HCT116 (cell line): ENCODE measurements at regions not wholly inside any gene's neighbourhood (a gene's known extent, or its start where the extent isn't known, plus 50 kb on each side); places are given as distances from the start of the nearest gene placed in this dataset.

Experiments
- ATAC-seq: fragments of 200-7000 bp; cut with Tn5 transposase; 2 replicates; pipeline ENCODE4 v1.9.1; 2020; ENCODE audit warnings: mild to moderate bottlenecking, moderate library complexity
- BruUV-seq: library from RNA; stranded (reverse); fragments of 400-500 nt; replicated peaks from 2 replicates; lab custom pipeline; 2021; lab: Mats Ljungman, UMichigan
- CTCF ChIA-PET: fragments of 300-600 bp; sonication (Branson Sonifier 250); formaldehyde crosslinking; loops from one replicate; lab custom pipeline; 2021; ENCODE audit warnings: antibody characterized with exemption; lab: Charles Lee
- POLR2A ChIA-PET: fragments of 300-600, 350-600 bp; sonication (Branson Sonifier 250); formaldehyde crosslinking; loops from one replicate; lab custom pipeline; 2021; ENCODE audit warnings: antibody characterized with exemption; lab: Charles Lee
- RAD21 ChIA-PET, 2 experiments: fragments of 300-600 bp; sonication (Branson Sonifier 250); formaldehyde crosslinking; loops; one replicate each; lab custom pipeline; 2023; ENCODE audit warnings: low total read pairs in 2 of 2; ENCODE audit not compliant: uncharacterized antibody in 2 of 2, unreplicated experiment in 2 of 2, low non-redundant PET in 1 of 2; lab: Charles Lee
- DNase-seq: peaks from one replicate; pipeline ENCODE4 v3.0.0-alpha.2; 2010; ENCODE audit warnings: low read depth, low spot score
- H2AFZ ChIP-seq: fragments of 200-600 bp; shearing (Covaris generic), sonication (generic); 2 replicates; pipeline ENCODE4 v1.6.1; 2017; ENCODE audit warnings: low read depth, mixed run types, mixed read lengths, antibody characterized with exemption, low read length; ENCODE audit not compliant: poor library complexity, severe bottlenecking
- H3K27ac ChIP-seq: 2 replicates; pipeline ENCODE4 v1.5.1; 2012; ENCODE audit warnings: low read depth, low read length
- H3K27me3 ChIP-seq: fragments of 200-600 bp; sonication (generic); 2 replicates; pipeline ENCODE4 v1.6.1; 2016; ENCODE audit warnings: mixed run types, low read length, mixed read lengths; ENCODE audit not compliant: insufficient read depth
- H3K36me3 ChIP-seq, 2 experiments: fragments of 200-500 bp in 1 of 2; fragments of 200-600 bp in 1 of 2; sonication (Bioruptor generic) in 1 of 2; sonication (generic) in 1 of 2; 2 replicates each; pipeline versions ENCODE4 v1.5.1 to v1.6.1; 2014 to 2016; ENCODE audit warnings: low read length in 2 of 2, inconsistent platforms in 1 of 2, mixed read lengths in 1 of 2, mixed run types in 1 of 2; ENCODE audit not compliant: insufficient read depth in 2 of 2, control insufficient read depth in 1 of 2
- H3K4me1 ChIP-seq, 2 experiments: fragments of 200-600 bp in 1 of 2; sonication (generic) in 1 of 2; 2 replicates each; pipeline versions ENCODE4 v1.5.1 to v1.6.1; 2012 to 2017; ENCODE audit warnings: low read length in 2 of 2, inconsistent platforms in 1 of 2, mild to moderate bottlenecking in 1 of 2, mixed read lengths in 1 of 2, mixed run types in 1 of 2, moderate library complexity in 1 of 2; ENCODE audit not compliant: insufficient read depth in 2 of 2, control insufficient read depth in 1 of 2
- H3K4me2 ChIP-seq: fragments of 200-600 bp; sonication (generic); 2 replicates; pipeline ENCODE4 v1.6.1; 2017; ENCODE audit warnings: mixed run types, low read length, mixed read lengths
- H3K4me3 ChIP-seq, 2 experiments: fragments of 200-600 bp in 1 of 2; sonication (generic) in 1 of 2; replicated peaks in 1 of 2; 2 replicates each; pipeline ENCODE4 v1.5.1; 2011 to 2016; ENCODE audit warnings: low read length in 2 of 2, control low read depth in 1 of 2, low read depth in 1 of 2, mild to moderate bottlenecking in 1 of 2, mixed read lengths in 1 of 2, mixed run types in 1 of 2
- H3K79me2 ChIP-seq: fragments of 200-600 bp; sonication (generic); 2 replicates; pipeline ENCODE4 v1.6.1; 2017; ENCODE audit warnings: mild to moderate bottlenecking, mixed run types, low read length, moderate library complexity, mixed read lengths; ENCODE audit not compliant: insufficient read depth
- H3K9ac ChIP-seq: fragments of 200-600 bp; sonication (generic); 2 replicates; pipeline ENCODE4 v1.6.1; 2016; ENCODE audit warnings: low read length, mixed read lengths
- H3K9me2 ChIP-seq: fragments of 200-600 bp; sonication (generic), shearing (Covaris generic); 2 replicates; pipeline ENCODE4 v1.6.1; 2017; ENCODE audit warnings: mixed run types, mild to moderate bottlenecking, moderate library complexity; ENCODE audit not compliant: insufficient read depth
- H3K9me3 ChIP-seq, 2 experiments: fragments of 200-500 bp in 1 of 2; fragments of 200-600 bp in 1 of 2; sonication (Bioruptor generic) in 1 of 2; sonication (generic) in 1 of 2; 2 replicates each; pipeline ENCODE4 v1.6.1; 2014 to 2017; ENCODE audit warnings: low read length in 2 of 2, mixed read lengths in 2 of 2, inconsistent platforms in 1 of 2, low read depth in 1 of 2, mild to moderate bottlenecking in 1 of 2, mixed run types in 1 of 2, moderate library complexity in 1 of 2; ENCODE audit not compliant: control insufficient read depth in 1 of 2, insufficient read depth in 1 of 2
- H4K20me1 ChIP-seq: fragments of 200-600 bp; sonication (generic), shearing (Covaris generic); 2 replicates; pipeline ENCODE4 v1.6.1; 2017; ENCODE audit warnings: mixed run types, mild to moderate bottlenecking, moderate library complexity; ENCODE audit not compliant: insufficient read depth
- ATF3 ChIP-seq: IDR thresholded peaks from 2 replicates; pipeline ENCODE4 v1.6.1; 2012
- CBX3 ChIP-seq: IDR thresholded peaks from 2 replicates; pipeline ENCODE4 v1.6.1; 2012; ENCODE audit warnings: low read depth
- CEBPB ChIP-seq: IDR thresholded peaks from 2 replicates; pipeline ENCODE4 v1.6.1; 2012; ENCODE audit warnings: low read depth
- CTCF ChIP-seq, 3 experiments: fragments of 200-600 bp in 1 of 3; sonication (generic) in 1 of 3; IDR thresholded peaks in 2 of 3; conservative IDR thresholded peaks in 1 of 3; 2 replicates each; pipeline ENCODE4 v1.5.1; 2012 to 2017; ENCODE audit warnings: low read depth in 2 of 3, low read length in 2 of 3, antibody characterized with exemption in 1 of 3, borderline replicate concordance in 1 of 3, control low read depth in 1 of 3, mild to moderate bottlenecking in 1 of 3, mixed read lengths in 1 of 3, mixed run types in 1 of 3, moderate library complexity in 1 of 3; ENCODE audit not compliant: insufficient read depth in 1 of 3
- ELF1 ChIP-seq: IDR thresholded peaks from 2 replicates; pipeline ENCODE4 v1.6.1; 2012; ENCODE audit warnings: low read depth, borderline replicate concordance
- EZH2 ChIP-seq: fragments of 200-600 bp; sonication (generic); IDR thresholded peaks from 2 replicates; pipeline ENCODE4 v1.6.1; 2017; ENCODE audit warnings: antibody characterized with exemption, mixed run types
- FOSL1 ChIP-seq: IDR thresholded peaks from 2 replicates; pipeline ENCODE4 v1.6.1; 2012; ENCODE audit warnings: low read depth
- JUND ChIP-seq: IDR thresholded peaks from 2 replicates; pipeline ENCODE4 v1.6.1; 2012
- MAX ChIP-seq: IDR thresholded peaks from 2 replicates; pipeline ENCODE4 v1.6.1; 2012
- POLR2AphosphoS5 ChIP-seq: IDR thresholded peaks from 2 replicates; pipeline ENCODE4 v1.6.1; 2011; ENCODE audit warnings: mild to moderate bottlenecking, low read depth, low read length, moderate library complexity
- RAD21 ChIP-seq: IDR thresholded peaks from 2 replicates; pipeline ENCODE4 v1.6.1; 2012; ENCODE audit warnings: low read depth, mild to moderate bottlenecking
- REST ChIP-seq: IDR thresholded peaks from 2 replicates; pipeline ENCODE4 v1.6.1; 2012; ENCODE audit warnings: low read depth
- SIN3A ChIP-seq: IDR thresholded peaks from 2 replicates; pipeline ENCODE4 v1.6.1; 2012; ENCODE audit warnings: low read depth
- SP1 ChIP-seq: IDR thresholded peaks from 2 replicates; pipeline ENCODE4 v1.6.1; 2012; ENCODE audit warnings: low read depth
- ZBTB33 ChIP-seq: IDR thresholded peaks from 2 replicates; pipeline ENCODE4 v1.6.1; 2011; ENCODE audit warnings: mild to moderate bottlenecking, low read length, moderate library complexity; ENCODE audit not compliant: insufficient replicate concordance; ENCODE audit errors: extremely low read depth
- ZNF274 ChIP-seq: fragments of 200-500 bp; sonication (Bioruptor generic); IDR thresholded peaks from 2 replicates; pipeline ENCODE4 v1.6.1; 2014; ENCODE audit warnings: mild to moderate bottlenecking, low read depth, low read length, inconsistent platforms
- intact Hi-C: fragments of 100-400 bp; cut with micrococcal nuclease; formaldehyde crosslinking; loops from 2 replicates; pipeline ENCODE4 v1.10.0; 2022

GRCh38 chr6:139632840-139633239 is 258.4 kb upstream of the CITED2 start:
- H3K9me2 ChIP-seq: no peaks in the 10 kb centered on the region
- no peak overlapping the region for H3K4me3 ChIP-seq
- intact Hi-C loops: no loop called here
- H3K9ac ChIP-seq: no peak overlapping the region
- TF ChIP-seq RAD21 (no peak), SIN3A (no peak), REST (no peak), ZNF274 (no peak), MAX (no peak), ATF3 (no peak), CEBPB (no peak), ELF1 (no peak), CBX3 (no peak), POLR2AphosphoS5 (no peak), JUND (no peak), FOSL1 (no peak), SP1 (no peak), CTCF (IDR thresholded peaks at IDR 0.05 in 2 of 3, conservative IDR thresholded peaks at IDR 0.05 in 1 of 3; ENCODE audit: borderline replicate concordance in 1 of 3, insufficient read depth in 1 of 3, low read depth in 2 of 3, low read length in 2 of 3) (no peak), EZH2 (no peak), ZBTB33 (no peak)
- TF ChIP-seq, all 23 proteins: peak for 0
- ChIA-PET POLR2A (no interaction called here), CTCF (no interaction called here), RAD21 (no interaction called here)
- Histone ChIP-seq H3K27ac (no peak overlapping the region), H3K9me3 (no peaks in the 10 kb centered on the region), H3K79me2 (no peaks in the 10 kb centered on the region), H4K20me1 (no peaks in the 10 kb centered on the region), H3K27me3 (no peaks in the 10 kb centered on the region), H3K36me3 (no peaks in the 10 kb centered on the region), H3K4me2 (no peak overlapping the region), H3K4me1 (no peaks in the 10 kb centered on the region), H2AFZ (no peak overlapping the region)
- no TSS peak for BruUV-seq
- ATAC-seq (no peak), DNase-seq (no peak)
